Neural crest cell (in vitro differentiated cells): ENCODE measurements at regions not wholly inside any gene's neighbourhood (a gene's known extent, or its start where the extent isn't known, plus 50 kb on each side); places are given as distances from the start of the nearest gene placed in this dataset.

Experiments used
- DNase-seq: peaks from one replicate; pipeline ENCODE4 v3.0.0; 2021; ENCODE audit warnings: low read depth, mixed read lengths, low spot score
- H3K27ac Mint-ChIP-seq: one replicate; pipeline ENCODE4 v1.8.0; 2021; ENCODE audit warnings: mild to moderate bottlenecking, mixed read lengths; ENCODE audit not compliant: unreplicated experiment
- H3K27me3 Mint-ChIP-seq: 2 replicates; pipeline ENCODE4 v1.8.0; 2021; ENCODE audit warnings: low read depth, mild to moderate bottlenecking, mixed read lengths
- H3K36me3 Mint-ChIP-seq: 2 replicates; pipeline ENCODE4 v1.8.0; 2021; ENCODE audit warnings: low read depth, mild to moderate bottlenecking, mixed read lengths
- H3K4me1 Mint-ChIP-seq: 2 replicates; pipeline ENCODE4 v1.8.0; 2021; ENCODE audit warnings: mixed read lengths
- H3K4me3 Mint-ChIP-seq: one replicate; pipeline ENCODE4 v1.8.0; 2021; ENCODE audit warnings: mild to moderate bottlenecking, mixed read lengths
- H3K9me3 Mint-ChIP-seq: 2 replicates; pipeline ENCODE4 v1.8.0; 2021; ENCODE audit warnings: mixed read lengths
- TF ChIP-seq, protein P1 (sequence below): fragments of 200-600 bp; sonication (generic); conservative IDR thresholded peaks from 2 replicates; pipeline ENCODE4 v1.5.0; 2021; ENCODE audit warnings: antibody characterized with exemption, mild to moderate bottlenecking

DNA sequence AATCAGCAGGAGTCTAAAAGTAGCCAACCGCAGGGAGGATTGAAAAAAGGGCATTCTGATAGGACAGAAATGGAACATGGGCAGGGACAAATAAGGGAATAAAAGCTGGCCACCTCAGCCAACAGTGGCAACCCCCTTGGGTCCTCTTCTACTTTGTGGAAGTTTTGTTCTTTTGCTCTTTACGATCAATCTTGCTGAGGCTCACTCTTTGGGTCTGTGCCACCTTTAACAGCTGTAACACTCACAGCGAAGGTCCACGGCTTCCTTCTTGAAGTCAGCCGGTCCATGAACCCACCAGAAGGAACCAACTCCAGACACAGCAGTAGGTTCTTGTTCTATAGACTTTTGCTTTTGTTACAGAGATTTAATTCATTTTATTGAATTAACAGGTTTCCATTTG is 285.4 kb upstream of the CDH20 start:
- Mint-ChIP-seq H3K9me3 (peaks cover 9% of the 10 kb centered on the region), H3K27me3 (no peaks in the 10 kb centered on the region), H3K27ac (peak overlapping the region; percentile 67), H3K4me1 (no peaks in the 10 kb centered on the region), H3K4me3 (no peak overlapping the region), H3K36me3 (peaks cover 2% of the 10 kb centered on the region)
- no peak for DNase-seq
- TF ChIP-seq, protein P1, sequence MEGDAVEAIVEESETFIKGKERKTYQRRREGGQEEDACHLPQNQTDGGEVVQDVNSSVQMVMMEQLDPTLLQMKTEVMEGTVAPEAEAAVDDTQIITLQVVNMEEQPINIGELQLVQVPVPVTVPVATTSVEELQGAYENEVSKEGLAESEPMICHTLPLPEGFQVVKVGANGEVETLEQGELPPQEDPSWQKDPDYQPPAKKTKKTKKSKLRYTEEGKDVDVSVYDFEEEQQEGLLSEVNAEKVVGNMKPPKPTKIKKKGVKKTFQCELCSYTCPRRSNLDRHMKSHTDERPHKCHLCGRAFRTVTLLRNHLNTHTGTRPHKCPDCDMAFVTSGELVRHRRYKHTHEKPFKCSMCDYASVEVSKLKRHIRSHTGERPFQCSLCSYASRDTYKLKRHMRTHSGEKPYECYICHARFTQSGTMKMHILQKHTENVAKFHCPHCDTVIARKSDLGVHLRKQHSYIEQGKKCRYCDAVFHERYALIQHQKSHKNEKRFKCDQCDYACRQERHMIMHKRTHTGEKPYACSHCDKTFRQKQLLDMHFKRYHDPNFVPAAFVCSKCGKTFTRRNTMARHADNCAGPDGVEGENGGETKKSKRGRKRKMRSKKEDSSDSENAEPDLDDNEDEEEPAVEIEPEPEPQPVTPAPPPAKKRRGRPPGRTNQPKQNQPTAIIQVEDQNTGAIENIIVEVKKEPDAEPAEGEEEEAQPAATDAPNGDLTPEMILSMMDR = no peak

DNA sequence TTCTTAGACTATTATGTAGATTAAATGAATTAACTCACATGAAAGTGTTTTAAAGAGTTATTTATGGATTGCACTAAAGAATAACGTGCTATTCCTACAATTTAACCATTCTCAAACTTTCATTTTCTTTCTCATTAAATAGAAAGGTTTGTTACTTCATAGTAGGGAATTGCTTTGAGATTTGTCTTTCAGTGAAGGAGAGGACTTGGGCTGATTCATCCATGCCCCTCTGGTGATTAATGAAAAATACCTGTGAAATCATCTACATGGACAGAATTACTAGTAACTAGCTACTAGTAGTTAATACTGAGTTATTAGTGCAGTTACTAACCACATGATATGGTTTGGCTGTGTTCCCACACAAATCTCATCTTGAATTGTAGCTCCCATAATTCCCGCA is 275.8 kb upstream of the CDH20 start:
- no peak overlapping the region for H3K27ac Mint-ChIP-seq
- H3K36me3 Mint-ChIP-seq = no peaks in the 10 kb centered on the region
- no peaks in the 10 kb centered on the region for H3K27me3 Mint-ChIP-seq
- TF ChIP-seq, protein P1 = no peak
- peaks cover 5% of the 10 kb centered on the region for H3K9me3 Mint-ChIP-seq
- no peak for DNase-seq
- no peak overlapping the region for H3K4me3 Mint-ChIP-seq
- H3K4me1 Mint-ChIP-seq = no peaks in the 10 kb centered on the region

DNA sequence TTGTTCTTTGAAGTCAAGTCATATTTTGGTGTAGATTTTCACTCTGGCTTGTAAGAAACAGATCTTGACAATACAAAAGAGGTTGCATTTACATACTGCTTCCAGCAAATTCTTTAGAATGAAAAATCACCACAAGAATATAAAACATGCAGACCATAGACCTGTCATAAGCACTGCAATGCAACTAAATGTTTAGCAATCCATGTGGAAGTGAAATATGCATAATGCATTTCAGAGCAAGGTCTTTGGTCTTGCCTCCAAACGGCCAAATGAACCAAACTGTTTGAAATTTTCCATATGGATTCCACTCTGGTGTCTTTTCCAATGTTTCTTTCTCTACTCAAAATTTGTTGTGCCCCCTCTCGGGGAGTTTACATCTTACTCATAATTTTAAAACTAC is 271.0 kb upstream of the CDH20 start:
- TF ChIP-seq, protein P1 = no peak
- Mint-ChIP-seq H3K36me3 (no peaks in the 10 kb centered on the region), H3K27ac (no peak overlapping the region), H3K4me1 (no peaks in the 10 kb centered on the region), H3K9me3 (no peaks in the 10 kb centered on the region), H3K4me3 (no peak overlapping the region), H3K27me3 (no peaks in the 10 kb centered on the region)
- DNase-seq = no peak

DNA sequence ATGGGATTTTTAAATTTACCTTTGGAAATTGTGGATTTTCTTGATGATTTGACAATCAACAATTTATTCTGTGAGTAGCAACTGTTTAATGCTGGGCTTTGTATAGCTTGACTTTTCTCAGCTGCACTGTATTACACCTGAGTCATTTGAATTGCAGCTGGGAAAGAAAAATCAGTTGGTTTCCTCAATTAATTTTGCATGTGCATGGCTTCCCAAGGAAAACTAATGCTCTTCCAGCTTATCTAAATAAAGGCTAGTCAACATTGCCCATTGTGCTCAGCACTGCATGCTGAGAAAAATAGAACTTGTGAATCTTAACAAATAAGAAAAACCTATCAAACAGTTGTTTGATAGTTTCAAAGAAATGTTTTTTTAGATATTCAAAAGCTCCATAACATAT is 268.3 kb upstream of the CDH20 start:
- no peaks in the 10 kb centered on the region for H3K9me3 Mint-ChIP-seq
- H3K27ac Mint-ChIP-seq = no peak overlapping the region
- no peak overlapping the region for H3K4me3 Mint-ChIP-seq
- DNase-seq = no peak
- no peaks in the 10 kb centered on the region for H3K4me1 Mint-ChIP-seq
- TF ChIP-seq, protein P1 = no peak
- H3K27me3 Mint-ChIP-seq = no peaks in the 10 kb centered on the region
- no peaks in the 10 kb centered on the region for H3K36me3 Mint-ChIP-seq

DNA sequence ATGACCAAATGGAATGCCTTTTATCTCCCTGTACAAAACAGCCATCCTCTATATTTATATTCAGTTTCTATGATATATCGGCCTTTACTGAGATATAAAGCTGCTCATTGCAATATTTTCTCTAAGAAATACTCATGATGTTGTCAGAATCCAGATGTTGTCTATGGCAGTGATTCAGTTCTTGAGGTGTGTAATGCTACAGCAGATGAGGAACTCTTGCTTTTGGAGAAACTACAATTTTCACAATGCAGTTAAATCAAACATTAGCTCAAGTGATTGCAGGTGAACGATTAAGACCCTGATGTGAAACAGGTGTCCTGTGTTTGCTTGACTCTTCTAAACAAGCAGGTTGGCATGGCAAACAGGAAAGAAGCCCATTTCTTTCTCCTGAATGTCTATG is 256.2 kb upstream of the CDH20 start:
- no peaks in the 10 kb centered on the region for H3K4me1 Mint-ChIP-seq
- H3K9me3 Mint-ChIP-seq = peaks cover 4% of the 10 kb centered on the region
- H3K36me3 Mint-ChIP-seq = no peaks in the 10 kb centered on the region
- no peak overlapping the region for H3K27ac Mint-ChIP-seq
- no peak for DNase-seq
- TF ChIP-seq, protein P1 = no peak
- no peak overlapping the region for H3K4me3 Mint-ChIP-seq
- H3K27me3 Mint-ChIP-seq = no peaks in the 10 kb centered on the region

DNA sequence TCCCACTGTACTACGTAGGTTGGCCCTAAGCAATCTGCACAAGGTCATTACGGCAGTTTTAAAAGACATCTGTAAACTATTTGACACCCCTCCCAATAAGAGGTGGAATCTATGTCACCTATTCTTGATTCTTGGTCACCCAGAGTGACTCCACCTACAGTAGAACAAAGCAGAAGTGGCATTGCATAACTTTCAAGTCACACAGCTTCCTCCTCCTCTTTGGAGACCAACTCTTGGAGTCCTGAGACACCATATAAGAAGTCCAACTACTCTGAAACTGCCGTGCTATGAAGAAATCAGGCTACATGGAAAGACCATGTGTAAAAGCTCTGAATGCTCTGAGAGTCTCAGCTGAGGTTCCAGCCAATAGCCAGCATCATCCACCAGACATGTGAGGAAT is 253.5 kb upstream of the CDH20 start:
- TF ChIP-seq, protein P1 = no peak
- DNase-seq = no peak
- Mint-ChIP-seq H3K27ac (no peak overlapping the region), H3K36me3 (no peaks in the 10 kb centered on the region), H3K4me1 (no peaks in the 10 kb centered on the region), H3K9me3 (no peaks in the 10 kb centered on the region), H3K4me3 (no peak overlapping the region), H3K27me3 (no peaks in the 10 kb centered on the region)
